ENCODE measurements at regions not wholly inside any gene's neighbourhood (a gene's known extent, or its start where the extent isn't known, plus 50 kb on each side); places are given as distances from the start of the nearest gene placed in this dataset.

DNA sequence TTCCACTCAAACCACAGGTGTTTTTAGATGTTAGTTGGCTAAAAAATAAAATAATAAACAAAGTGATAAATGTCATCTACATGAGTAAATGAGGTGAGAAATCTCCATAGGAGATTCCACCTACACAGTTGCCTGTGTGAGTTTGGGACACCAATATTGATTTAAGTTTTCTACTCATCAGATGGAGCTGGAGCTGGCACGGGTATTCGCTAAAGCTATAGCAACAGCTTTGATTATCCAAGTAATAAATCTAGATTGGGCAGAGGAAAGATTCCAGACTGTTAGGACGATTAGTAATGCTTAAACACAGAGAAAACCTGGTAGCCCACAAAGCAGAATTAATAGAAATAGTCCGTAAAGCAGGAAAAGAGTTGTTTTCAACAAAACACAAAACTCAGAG is 313.9 kb downstream of the PABPC4L start:
- TF ChIP-seq, protein P1, sequence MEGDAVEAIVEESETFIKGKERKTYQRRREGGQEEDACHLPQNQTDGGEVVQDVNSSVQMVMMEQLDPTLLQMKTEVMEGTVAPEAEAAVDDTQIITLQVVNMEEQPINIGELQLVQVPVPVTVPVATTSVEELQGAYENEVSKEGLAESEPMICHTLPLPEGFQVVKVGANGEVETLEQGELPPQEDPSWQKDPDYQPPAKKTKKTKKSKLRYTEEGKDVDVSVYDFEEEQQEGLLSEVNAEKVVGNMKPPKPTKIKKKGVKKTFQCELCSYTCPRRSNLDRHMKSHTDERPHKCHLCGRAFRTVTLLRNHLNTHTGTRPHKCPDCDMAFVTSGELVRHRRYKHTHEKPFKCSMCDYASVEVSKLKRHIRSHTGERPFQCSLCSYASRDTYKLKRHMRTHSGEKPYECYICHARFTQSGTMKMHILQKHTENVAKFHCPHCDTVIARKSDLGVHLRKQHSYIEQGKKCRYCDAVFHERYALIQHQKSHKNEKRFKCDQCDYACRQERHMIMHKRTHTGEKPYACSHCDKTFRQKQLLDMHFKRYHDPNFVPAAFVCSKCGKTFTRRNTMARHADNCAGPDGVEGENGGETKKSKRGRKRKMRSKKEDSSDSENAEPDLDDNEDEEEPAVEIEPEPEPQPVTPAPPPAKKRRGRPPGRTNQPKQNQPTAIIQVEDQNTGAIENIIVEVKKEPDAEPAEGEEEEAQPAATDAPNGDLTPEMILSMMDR (IDR thresholded peaks at IDR 0.05), result no peak
- no peak for TF ChIP-seq POLR2A (IDR thresholded peaks at IDR 0.05)
- TF ChIP-seq POLR2AphosphoS5 (IDR thresholded peaks at IDR 0.05), result no peak

Data from breast epithelium (tissue), 3 donors.